GM12891 (cell line): ENCODE measurements at regions not wholly inside any gene's neighbourhood (a gene's known extent, or its start where the extent isn't known, plus 50 kb on each side); places are given as distances from the start of the nearest gene placed in this dataset.

Experiments used
- DNase-seq: peaks from one replicate; pipeline ENCODE4 v3.0.0; 2011; ENCODE audit warnings: low spot score; ENCODE audit not compliant: insufficient read length
- FAIRE-seq: peaks from 2 replicates; lab custom pipeline; 2011; peaks lifted over from hg19 to GRCh38; lab: Jason Lieb, UNC
- PAX5 ChIP-seq: IDR thresholded peaks from 2 replicates; pipeline ENCODE4 v1.6.1; 2011; ENCODE audit warnings: low read length, moderate library complexity, mild to moderate bottlenecking; ENCODE audit not compliant: insufficient read depth, severe bottlenecking
- POLR2A ChIP-seq: IDR thresholded peaks from 2 replicates; pipeline ENCODE4 v1.6.1; 2011; ENCODE audit warnings: low read depth, low read length, control low read depth
- POLR2AphosphoS5 ChIP-seq: IDR thresholded peaks from 2 replicates; pipeline ENCODE4 v1.6.1; 2011; ENCODE audit warnings: low read depth, low read length, control low read depth
- POU2F2 ChIP-seq: IDR thresholded peaks from 2 replicates; pipeline ENCODE4 v1.6.1; 2011; ENCODE audit warnings: low read depth, mild to moderate bottlenecking, control low read depth, low read length, moderate library complexity
- SPI1 ChIP-seq: IDR thresholded peaks from 2 replicates; pipeline ENCODE4 v1.6.1; 2011; ENCODE audit warnings: low read depth, low read length, control low read depth
- TAF1 ChIP-seq: IDR thresholded peaks from 2 replicates; pipeline ENCODE4 v1.6.1; 2011; ENCODE audit warnings: low read depth, low read length, control low read depth

- no peak for TF ChIP-seq POLR2A
- TF ChIP-seq SPI1 = no peak
- TF ChIP-seq POU2F2 = no peak
- no peak for TF ChIP-seq PAX5
- no peak for TF ChIP-seq POLR2AphosphoS5
- TF ChIP-seq TAF1 = no peak
- FAIRE-seq (no peak), DNase-seq (no peak)
Measured at GRCh38 chr1:54486907-54487306, 61.1 kb upstream of the ACOT11 start.

GRCh38 chr1:54485416-54485815, 62.6 kb upstream of the ACOT11 start:
- DNase-seq = no peak
- TF ChIP-seq POLR2A (no peak), TAF1 (no peak), SPI1 (no peak)
- FAIRE-seq = no peak

GRCh38 chr1:54483875-54484437, 64.1 kb upstream of the ACOT11 start:
- TF ChIP-seq TAF1 (no peak), POLR2A (no peak), PAX5 (no peak), SPI1 (no peak), POU2F2 (no peak), POLR2AphosphoS5 (no peak)
- no peak for DNase-seq
- no peak for FAIRE-seq

- DNase-seq (no peak), FAIRE-seq (no peak)
- TF ChIP-seq POLR2A (no peak), SPI1 (no peak), PAX5 (no peak), POU2F2 (no peak), POLR2AphosphoS5 (no peak), TAF1 (no peak)
Measured at GRCh38 chr1:54481201-54481884, 66.7 kb upstream of the ACOT11 start.

GRCh38 chr1:54480525-54480848, 67.5 kb upstream of the ACOT11 start:
- DNase-seq (no peak), FAIRE-seq (no peak)
- TF ChIP-seq POLR2AphosphoS5 (no peak), PAX5 (no peak), POU2F2 (no peak), TAF1 (no peak), POLR2A (no peak), SPI1 (no peak)

- TF ChIP-seq POLR2A (no peak), TAF1 (no peak), PAX5 (no peak), POLR2AphosphoS5 (no peak), POU2F2 (no peak), SPI1 (no peak)
- DNase-seq (no peak), FAIRE-seq (no peak)
Measured at GRCh38 chr1:54479841-54480524, 68.0 kb upstream of the ACOT11 start.

GRCh38 chr1:54479251-54479650, 68.8 kb upstream of the ACOT11 start:
- DNase-seq (no peak), FAIRE-seq (no peak)
- TF ChIP-seq POLR2A (no peak), POLR2AphosphoS5 (no peak)

GRCh38 chr1:54477153-54477561, 70.9 kb upstream of the ACOT11 start:
- TF ChIP-seq PAX5 (no peak), SPI1 (no peak), POLR2AphosphoS5 (no peak), POU2F2 (no peak), TAF1 (no peak), POLR2A (no peak)
- DNase-seq = no peak
- no peak for FAIRE-seq

- FAIRE-seq = no peak
- TF ChIP-seq POU2F2 (no peak), PAX5 (no peak), TAF1 (no peak), POLR2A (no peak), POLR2AphosphoS5 (no peak), SPI1 (no peak)
- DNase-seq = no peak
Measured at GRCh38 chr1:54476530-54477109, 70.4 kb upstream of the SSBP3 start.

GRCh38 chr1:54475946-54476516, 69.8 kb upstream of the SSBP3 start:
- DNase-seq = no peak
- TF ChIP-seq POLR2A = no peak
- TF ChIP-seq POLR2AphosphoS5 = no peak
- no peak for TF ChIP-seq SPI1
- TF ChIP-seq TAF1 = no peak
- TF ChIP-seq PAX5 = no peak
- no peak for TF ChIP-seq POU2F2
- no peak for FAIRE-seq
